CD4-positive, alpha-beta T cell treated with Interleukin-17A for 1 hour (primary cell): ENCODE measurements at regions not wholly inside any gene's neighbourhood (a gene's known extent, or its start where the extent isn't known, plus 50 kb on each side); places are given as distances from the start of the nearest gene placed in this dataset.

Experiments used
- DNase-seq: peaks from one replicate; pipeline ENCODE4 v3.0.0-alpha.2; 2020

DNA sequence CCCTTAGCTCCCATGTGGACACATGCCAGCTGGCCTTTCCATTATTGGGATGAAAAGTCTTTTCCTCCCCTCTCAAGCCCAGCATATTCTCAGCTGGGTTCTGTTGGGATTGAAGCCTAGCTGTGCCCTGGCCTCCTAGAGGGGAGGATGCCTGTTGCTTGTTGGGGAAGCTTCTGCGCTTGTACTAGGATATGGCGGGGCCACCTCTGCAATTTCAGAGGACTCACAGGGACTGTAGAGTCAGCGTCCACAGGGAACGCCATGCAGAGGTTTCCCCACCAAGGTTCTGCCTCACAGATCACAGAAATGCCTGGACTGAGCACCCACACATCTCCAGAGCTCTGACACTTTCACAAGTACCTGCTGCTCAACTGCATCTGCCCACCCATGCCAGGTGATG, 288.7 kb upstream of the FOXQ1 start:
- no peak for DNase-seq

DNA sequence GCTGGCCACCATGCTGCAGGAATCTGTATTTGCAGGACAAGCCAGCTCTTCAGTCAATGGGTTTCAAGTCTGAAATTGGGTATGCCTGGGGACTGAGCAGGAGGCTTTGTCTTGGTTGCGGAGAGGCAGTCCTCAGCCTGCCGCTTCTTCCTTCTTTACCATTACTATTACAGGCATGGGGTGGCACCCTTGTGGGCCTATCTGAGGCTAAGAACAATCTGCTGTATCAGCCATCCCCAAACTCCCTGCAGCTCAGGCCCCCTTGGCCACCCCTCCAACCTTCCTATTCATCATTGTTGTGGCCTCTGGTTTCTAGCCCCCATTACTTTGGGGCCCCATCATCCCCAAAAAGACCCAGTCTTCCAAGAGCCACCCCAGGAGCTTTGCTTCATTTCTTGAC, 289.2 kb upstream of the FOXQ1 start:
- no peak for DNase-seq

DNA sequence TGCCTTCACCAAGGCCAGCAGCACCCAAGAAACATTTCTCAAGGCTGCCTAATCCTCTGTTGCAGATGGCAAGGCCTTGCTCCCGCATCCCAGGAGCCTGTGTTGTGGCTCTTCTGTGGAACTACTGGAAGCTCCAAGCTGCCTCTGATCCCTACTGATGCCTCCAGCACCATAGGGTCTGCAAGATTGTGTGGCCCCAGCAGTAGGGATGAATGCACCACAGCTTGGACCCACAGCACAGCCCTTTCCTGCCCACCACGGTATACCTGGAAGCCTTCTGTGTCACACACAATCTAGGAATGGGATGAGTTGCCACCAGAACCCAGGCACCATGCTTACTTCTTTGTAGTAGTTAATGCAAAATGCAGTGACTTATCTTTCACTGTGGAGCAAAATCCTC, 291.1 kb upstream of the FOXQ1 start:
- no peak for DNase-seq

DNA sequence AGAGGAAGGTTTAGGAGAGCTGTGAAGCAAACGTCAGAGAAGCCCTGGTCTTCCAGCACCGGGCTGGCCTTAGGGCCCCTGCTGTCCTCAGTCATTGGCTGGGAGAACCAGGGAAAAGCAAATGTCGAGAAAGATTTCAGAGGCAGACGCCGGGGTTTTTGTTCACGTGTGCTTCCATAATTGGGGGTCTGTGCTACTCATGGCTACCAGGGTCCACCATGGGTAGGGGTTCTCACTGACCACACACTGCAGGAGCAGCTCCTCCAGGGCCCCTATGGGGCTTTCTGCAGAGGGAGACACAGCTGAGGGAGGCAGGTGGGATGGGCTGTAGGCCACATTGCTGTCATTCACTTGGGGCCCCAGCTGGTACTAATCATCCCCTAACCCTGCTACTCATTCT, 291.8 kb upstream of the FOXQ1 start:
- no peak for DNase-seq

DNA sequence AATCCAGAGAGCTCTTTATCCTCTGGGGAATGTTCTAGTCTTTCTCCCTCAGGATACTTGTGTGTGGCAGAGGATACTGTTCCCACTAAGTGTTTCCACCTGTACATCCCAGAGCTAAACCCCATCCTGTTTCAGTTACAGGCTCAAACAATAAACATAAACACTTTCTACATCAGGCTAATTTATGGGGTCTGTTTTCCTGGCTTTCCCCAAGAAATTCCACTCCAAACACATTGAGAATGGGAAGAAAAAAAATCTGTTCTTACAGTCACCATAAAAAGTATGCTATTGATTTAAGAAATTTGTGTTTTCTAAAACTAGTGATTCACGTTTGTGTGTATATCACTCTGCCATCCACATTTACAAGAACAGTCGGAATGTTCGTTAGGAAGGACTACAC, 293.9 kb upstream of the FOXQ1 start:
- no peak for DNase-seq

DNA sequence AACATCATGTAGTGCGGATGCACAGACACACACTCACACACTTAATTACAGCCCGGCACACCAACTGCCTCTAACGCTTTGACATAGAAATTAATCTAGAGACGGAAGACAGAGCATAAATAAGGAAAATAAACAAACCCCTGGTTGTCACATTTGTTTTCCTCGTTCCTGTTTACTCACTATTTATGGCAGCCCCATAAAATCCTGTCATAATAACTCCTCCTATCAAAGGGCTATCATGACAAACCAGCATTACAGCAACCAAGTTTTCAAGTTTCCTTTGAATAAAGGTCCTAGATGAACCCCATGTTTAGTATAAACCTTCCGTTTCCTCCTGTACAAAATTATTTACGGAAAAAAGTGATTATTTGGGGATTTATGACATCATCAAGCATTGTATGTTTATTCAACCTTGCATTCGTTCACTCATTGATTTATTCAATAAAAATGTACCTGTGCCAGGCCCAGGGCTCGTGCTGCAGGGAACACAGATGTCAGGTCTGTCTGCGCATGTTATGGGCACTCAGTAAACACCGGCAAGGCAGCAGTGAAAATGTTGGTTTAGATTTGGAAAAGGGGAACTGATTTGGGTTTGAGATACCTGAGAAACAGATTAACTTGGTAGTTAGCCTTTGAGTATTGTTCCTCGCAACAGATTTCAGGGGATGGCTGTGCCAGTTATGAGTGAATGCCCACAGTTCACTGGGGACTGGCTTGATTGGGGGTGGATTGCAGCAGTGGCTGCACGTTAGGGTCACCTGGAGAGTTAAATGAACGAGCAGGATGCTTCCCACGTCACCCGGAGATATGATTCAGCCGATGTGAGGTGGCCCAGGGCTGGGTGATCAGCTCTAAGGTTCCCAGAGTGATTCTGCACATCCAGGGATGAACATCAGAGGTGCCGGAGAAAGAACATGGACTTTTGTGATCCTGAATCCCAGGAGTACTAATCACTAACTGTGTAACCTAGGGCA, 295.3 kb upstream of the FOXQ1 start:
- no peak for DNase-seq

DNA sequence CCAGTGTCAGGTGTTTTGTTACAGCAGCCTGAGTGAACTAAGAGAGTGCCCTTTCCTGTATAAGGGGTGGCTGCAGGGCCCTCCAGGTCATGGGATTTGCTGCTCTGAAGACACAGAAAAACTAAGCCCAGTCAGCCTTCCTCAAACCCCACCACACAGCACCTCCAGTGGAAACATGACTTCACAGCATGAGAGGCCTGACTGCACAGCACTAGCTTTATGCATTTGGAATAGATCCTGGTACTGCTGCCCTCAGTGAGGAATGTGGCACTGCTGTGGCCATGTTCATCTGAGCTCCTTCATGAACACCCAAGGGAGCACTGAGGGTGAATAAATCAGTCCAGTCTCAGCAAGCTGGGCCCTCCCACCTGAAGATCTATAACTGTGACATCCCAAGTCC, 296.1 kb upstream of the FOXQ1 start:
- DNase-seq: no peak

DNA sequence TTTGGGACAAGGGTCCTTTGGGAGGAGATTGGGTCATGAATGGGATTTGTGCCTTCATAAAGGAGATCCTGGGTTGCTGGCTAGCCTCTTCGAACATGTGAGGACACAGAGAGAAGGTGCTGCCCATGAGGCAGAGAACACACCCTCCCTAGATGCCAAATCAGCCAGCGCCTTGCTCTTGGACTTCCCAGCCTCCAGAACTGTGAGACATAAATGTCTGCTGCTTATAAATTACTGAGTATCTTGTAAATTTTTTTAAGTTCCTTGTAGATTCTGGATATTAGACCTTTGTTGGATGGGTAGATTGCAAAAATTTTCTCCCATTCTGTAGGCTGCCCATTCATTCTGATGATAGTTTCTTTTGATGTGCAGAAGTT, 297.5 kb upstream of the FOXQ1 start:
- no peak for DNase-seq

DNA sequence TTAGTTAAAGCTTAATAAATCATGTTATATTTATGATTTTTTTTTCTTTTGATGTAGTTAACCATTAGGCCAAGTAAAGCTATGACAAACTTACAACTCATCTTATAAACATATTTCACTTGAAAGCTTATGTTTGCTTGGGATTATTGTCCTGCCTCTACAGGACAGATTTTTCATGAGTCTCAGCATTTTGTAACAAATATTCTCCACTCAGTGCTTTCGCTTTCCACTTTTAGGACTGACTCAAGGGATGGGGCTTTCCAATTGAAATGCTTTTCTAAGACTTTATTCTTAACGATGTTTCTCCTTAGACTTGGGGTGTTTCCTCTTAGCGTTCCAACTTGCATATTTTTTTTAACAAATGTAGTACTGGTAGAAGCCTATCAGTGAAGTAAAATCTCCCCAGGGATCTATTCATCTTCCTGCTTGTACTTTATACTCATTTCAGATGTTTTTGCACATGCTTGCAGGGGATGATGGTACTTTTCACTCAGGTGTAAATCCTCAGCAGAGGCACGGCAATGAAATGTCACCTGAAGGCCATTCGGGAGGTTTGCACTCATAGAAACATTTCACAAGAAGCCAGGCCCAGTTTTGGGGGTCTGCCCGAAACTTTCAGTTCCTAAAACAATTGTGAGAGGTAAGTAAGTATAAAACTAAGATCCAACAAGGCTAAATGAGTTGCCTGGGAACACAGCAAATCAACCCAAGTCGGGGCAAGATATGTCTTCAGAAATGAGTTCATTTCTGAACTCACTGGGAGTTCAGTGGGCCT, 298.1 kb upstream of the FOXQ1 start:
- DNase-seq: no peak

DNA sequence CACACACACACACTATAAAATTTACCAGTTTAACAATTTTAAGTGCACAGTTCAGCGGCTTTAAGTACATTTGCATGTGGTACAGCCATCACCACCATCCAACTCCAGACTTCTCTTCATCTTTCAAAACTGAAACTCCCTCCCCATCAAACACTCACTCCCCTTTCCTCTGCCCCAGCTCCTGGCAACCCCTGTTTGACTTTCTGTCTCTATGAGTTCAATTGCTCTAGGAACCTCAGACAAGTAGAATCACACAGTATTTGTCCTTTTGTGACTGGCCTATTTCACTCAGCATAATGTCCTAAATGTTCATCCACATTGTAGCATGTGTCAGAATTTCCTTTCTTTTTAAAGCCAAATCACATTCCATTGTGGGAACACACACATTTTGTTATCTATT, 302.8 kb upstream of the FOXQ1 start:
- DNase-seq: no peak

DNA sequence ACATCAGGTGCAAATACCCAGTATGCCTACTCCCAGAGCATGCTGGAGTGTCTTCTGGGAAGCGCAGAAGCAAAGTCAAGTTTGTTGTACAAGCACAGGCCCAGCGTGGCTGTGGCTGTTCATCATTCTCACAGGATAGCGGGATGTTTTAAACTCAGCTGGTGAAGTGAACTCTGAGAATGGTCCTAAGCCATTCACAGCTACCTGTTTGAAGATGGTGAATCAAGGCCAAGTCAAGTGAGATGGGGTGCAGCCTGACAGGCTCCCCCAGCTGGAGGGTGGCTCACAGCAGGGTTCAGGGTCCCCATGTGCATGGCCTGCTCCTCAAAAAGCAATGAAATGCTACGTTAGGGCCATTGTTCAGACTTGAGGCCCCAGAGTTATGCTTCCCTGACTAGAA, 304.7 kb upstream of the FOXQ1 start:
- DNase-seq: no peak

DNA sequence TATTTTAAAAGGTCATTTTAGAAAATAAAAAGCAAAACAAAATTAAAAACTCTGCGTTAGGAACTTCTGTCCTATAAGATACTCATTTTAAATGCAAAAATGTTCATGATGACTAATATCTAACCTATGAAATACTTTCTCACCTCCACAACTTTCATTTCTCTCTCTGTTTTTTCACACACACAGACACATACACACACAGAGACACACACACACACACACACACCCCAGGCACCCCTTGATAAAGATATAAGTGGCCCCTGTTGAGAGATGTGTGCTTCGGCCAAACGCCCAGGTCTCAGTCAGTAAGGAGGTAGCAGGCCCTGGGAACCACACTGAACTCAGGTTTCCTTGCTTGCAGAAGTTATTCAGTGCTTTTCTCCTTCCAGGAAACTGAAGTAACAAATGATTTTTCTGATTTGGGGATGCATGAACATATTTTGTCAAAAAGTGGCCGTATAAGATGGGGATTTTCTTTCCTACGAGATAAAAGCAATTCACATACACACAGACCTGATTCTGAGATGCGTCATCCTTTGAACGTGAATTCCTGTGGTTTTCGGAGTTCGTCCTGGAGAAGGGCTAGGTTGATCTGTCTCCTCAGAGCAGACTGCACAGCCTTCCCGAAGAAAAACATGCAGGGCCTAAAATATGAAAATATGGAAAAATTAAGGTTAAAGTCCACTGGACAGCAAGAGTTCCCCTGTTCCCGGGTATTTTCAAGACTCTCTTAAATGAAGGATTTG, 306.8 kb upstream of the FOXQ1 start:
- no peak for DNase-seq

DNA sequence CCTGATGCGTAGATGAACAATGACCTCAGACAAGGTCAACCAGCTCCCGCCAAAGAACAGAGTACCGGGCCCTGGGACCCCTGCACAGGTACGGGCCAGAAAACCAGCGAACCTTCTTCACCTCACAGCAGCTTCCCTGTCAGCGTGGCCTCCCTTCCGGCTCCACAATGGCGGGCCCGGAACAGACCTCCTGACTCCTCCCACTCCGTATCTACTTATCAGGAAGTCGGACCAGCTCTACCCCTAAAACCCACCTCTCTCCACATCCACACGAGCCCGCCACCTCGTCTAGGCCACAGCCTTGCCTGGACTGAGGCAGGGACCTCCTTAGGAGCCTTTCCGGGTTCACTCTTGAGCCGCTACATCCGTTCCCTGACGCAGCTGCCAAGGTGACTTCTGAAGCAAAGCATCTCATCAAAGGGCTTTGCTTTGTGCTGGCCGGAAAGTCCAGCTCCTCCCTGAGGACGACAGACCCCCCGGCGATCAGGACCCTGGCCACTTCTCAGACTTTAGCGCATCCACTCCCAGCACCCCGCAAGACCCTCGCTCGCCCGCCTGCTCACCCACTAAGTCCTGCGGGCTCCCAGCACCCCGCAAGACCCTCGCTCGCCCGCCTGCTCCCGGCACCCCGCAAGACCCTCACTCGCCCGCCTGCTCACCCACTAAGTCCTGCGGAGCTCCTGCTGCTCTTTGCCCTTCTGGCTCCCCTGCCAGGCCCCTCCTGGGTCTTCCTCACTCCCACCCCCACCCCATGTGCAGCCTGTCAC, 308.3 kb upstream of the FOXQ1 start:
- no peak for DNase-seq

DNA sequence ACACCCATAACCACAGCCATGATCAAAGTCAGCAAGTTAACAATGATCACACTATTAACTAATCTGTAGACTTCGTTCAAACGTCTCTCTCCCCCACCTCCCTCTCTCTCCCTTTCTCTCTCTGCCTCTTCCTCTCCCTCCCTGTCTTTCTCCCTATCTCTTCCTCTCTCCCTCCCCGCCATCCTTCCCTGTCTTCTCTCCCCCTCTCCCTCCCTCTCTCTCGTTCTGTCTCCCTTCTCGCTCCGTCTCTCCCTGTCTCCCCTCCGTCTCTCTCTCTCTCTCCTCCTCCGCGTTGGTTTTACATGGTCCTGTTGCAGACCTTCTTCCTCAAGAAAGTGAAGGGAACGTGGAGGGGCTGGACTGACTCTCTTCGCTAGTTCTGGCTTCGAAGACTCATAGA, 308.9 kb upstream of the FOXQ1 start:
- no peak for DNase-seq

DNA sequence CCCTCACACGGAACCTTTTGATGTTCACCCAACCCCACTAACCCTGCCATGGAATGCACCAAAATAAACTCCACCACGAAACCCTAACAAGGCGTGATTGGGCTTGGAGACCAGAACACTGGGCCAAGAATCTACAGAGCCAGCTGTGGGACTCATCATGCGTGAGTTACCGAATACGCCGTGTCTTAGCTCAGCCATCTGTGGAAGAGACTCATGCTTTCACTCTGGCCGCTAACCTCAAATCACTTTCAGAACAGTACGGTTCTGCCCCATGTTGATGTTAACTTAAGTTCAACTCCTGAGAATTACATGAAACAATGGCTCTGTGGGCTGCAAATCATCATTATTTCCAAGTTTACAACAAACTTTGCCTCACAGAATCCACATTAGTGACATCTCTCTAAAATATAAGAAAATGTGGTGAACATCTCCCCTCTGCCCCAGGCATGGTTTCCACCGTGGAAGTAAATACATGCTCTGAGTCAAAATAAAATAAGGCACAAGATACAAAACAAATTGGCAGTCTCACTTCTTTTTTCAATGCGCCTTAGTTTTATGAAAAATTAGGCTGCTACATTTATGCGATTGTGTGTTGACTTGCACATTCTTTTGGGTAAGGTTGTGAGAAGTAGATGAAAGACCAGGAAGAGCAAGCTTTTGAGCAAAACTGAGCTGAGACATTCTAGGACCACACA, 308.9 kb upstream of the EXOC2 start:
- DNase-seq: no peak

DNA sequence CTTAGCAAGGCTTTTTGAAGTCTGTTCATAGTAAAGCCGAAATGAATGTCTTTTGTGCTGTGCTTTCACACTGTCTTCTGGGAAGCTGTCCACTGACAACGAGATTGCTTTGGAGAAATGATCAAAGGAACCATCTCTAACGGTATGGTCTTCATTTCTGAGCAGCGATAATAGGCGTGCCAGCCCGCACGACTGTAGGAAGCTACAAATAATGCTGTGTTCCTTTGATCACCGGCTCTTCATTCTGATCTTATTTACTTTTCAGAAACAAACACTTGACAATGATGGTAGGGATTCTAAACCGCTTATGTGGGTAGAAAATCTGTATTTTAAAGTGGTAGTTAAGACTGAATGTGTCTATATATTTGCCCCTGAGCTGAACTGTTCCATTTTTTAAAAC, 306.6 kb upstream of the EXOC2 start:
- no peak for DNase-seq

DNA sequence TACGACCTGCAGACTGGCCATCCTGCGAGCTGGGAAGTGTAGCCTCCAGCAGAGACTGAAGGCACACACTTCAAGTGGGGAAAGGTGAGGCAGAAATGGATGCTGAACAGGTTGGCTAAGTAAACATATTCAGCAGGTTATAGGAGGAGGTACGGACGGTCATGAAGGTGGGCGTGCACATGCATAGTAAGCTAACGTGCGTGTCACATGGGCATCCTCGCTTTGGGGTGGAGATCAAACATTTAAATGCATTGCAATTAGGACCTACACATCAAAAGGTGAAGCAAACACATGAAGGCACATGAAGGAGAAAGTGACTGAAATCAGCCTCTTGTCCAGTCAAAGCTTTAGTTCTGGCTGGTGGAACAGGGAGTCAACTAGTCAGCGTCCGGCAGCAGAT, 305.6 kb upstream of the EXOC2 start:
- DNase-seq: no peak

DNA sequence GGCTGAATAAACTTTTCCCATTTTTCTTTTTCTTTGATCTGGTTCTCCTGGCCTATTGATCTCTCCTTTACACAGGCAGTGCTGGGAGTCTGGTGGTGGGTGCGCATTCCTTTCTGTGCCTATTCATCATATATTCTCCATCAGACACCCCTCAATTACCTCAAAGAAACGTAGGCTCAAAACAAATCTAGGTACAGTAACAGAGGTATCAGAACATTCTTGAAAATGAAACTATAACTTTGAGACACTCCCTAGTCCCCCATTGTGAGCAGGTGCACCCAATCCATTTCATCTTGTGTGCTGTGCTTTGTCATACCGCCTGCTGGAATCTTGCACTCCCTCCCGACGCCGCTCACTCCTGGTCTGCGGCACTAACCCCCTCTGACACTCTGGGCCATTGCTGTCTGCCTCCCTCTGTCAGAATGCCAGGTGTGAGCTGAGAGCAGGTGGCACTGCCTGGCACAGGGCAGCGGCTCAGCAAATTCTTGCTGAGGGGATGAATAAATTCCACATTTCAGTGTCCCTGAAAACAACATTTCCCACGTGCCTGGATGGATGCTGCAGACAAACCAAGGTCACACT, 303.4 kb upstream of the EXOC2 start:
- DNase-seq: no peak

DNA sequence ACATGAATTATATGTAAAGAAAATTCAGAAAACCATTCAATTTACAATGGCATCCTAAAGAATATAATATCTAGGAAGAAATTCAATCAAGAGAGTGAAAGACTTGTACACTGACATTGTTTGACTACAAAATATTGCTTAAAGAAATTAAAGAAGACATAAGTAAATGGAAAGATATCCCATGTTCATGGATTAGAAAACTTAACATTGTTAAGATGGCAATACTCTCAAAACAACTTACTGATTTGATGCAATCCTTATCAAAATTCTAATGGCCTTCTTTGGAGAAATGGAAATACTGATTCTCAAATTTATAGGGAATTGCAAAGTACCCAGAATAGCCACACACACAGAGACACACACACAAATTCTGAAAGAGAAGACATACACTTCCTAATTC, 298.3 kb upstream of the EXOC2 start:
- DNase-seq: no peak

DNA sequence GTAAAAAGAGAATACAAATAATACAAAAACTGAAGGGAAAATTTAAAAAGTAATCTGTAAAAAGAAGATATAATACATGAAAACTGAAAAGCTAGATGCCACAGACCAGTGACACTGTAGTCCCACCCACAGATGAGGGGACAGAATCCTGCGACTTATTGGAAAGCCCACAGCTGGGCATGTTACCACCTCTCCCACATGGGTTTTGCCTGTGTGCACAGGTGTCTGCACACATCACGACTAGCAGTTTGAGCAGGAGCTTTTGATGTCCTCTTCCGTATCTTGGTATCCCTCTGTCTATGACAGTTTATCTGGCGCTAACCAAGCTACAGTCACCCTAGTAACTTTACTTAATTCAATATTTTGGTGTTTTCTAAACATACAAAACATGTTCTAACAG, 291.1 kb upstream of the EXOC2 start:
- no peak for DNase-seq

DNA sequence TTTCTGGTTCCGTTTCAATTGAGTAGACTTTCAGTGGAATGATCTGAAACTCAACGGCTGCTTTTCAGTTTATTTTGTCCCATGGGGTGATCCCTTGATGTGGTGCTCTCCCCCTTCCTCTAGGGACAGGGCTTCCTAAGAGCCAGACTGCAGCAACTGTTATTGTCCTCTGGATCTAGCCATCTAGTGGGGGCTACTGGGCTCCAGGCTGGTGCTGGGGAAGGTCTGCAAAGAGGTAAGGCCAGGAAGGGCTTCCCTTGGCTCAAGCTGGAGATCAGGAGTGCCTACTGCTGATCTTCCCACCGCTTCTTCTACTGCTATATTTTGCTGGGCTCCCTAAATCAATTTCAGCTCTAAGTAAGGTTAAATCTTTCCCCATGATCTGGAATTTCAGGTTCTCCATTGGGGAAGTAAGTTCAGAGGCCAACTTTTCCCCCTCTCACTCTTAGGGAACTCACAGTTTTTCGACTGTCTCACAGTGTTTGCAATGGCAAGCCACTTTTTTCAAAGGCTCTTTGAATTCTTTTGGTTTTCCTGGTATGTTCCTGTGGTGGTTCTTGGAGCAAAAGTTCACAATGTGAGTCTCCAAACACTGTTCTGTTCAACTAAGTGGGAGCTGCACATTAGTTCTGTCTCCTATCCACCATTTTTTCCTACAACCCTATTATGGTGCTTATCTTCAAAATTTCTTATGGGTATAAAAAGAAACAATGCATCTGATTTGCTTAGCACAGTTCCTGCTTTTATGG, 286.2 kb upstream of the EXOC2 start:
- no peak for DNase-seq
